GM23338 (cell line): ENCODE measurements at regions not wholly inside any gene's neighbourhood (a gene's known extent, or its start where the extent isn't known, plus 50 kb on each side); places are given as distances from the start of the nearest gene placed in this dataset.

Experiments
- ATAC-seq: fragments of 200-7000 bp; cut with Tn5 transposase; 3 replicates; pipeline ENCODE4 v1.9.1; 2020
- DNase-seq: peaks from one replicate; pipeline ENCODE4 v3.0.0-alpha.2; 2015; ENCODE audit warnings: low spot score
- H2AFZ ChIP-seq: fragments of 200-600 bp; sonication (generic); 2 replicates; pipeline ENCODE4 v1.8.0; 2016; ENCODE audit warnings: antibody characterized with exemption, mild to moderate bottlenecking, moderate library complexity
- H3F3A ChIP-seq: fragments of 200-600 bp; sonication (generic); replicated peaks from 2 replicates; pipeline ENCODE4 v1.8.0; 2017; ENCODE audit warnings: antibody characterized with exemption, mixed run types, low read depth
- H3K27ac ChIP-seq: fragments of 200-600 bp; sonication (generic); 2 replicates; pipeline ENCODE4 v1.6.1; 2016; ENCODE audit warnings: low read depth
- H3K27me3 ChIP-seq: fragments of 200-600 bp; sonication (generic); 2 replicates; pipeline ENCODE4 v1.8.0; 2016; ENCODE audit warnings: mild to moderate bottlenecking, mixed run types, moderate library complexity; ENCODE audit not compliant: insufficient read depth
- H3K36me3 ChIP-seq: fragments of 200-600 bp; sonication (generic); 2 replicates; pipeline ENCODE4 v1.8.0; 2016; ENCODE audit warnings: mild to moderate bottlenecking; ENCODE audit not compliant: insufficient read depth
- H3K4me1 ChIP-seq: fragments of 200-600 bp; sonication (generic); 2 replicates; pipeline ENCODE4 v1.8.0; 2016; ENCODE audit warnings: mild to moderate bottlenecking, moderate library complexity; ENCODE audit not compliant: insufficient read depth
- H3K4me2 ChIP-seq: fragments of 200-600 bp; sonication (generic); 2 replicates; pipeline ENCODE4 v1.7.1; 2017; ENCODE audit warnings: mixed run types
- H3K4me3 ChIP-seq: fragments of 200-600 bp; sonication (generic); 2 replicates; pipeline ENCODE4 v1.6.1; 2016; ENCODE audit warnings: mixed run types
- H3K79me2 ChIP-seq: fragments of 200-600 bp; sonication (generic); replicated peaks from 2 replicates; pipeline ENCODE4 v1.8.0; 2017; ENCODE audit warnings: mild to moderate bottlenecking; ENCODE audit not compliant: insufficient read depth
- H3K9me2 ChIP-seq: fragments of 200-600 bp; sonication (generic); 2 replicates; pipeline ENCODE4 v1.8.0; 2017; ENCODE audit not compliant: insufficient read depth
- H4K20me1 ChIP-seq: fragments of 200-600 bp; sonication (generic); replicated peaks from 2 replicates; pipeline ENCODE4 v1.8.0; 2017; ENCODE audit warnings: mild to moderate bottlenecking; ENCODE audit not compliant: insufficient read depth
- H3K27ac Mint-ChIP-seq: 2 replicates; pipeline ENCODE4 v1.8.0; 2020; ENCODE audit warnings: inconsistent platforms, mild to moderate bottlenecking, moderate library complexity, mixed read lengths
- H3K27me3 Mint-ChIP-seq: 3 replicates; pipeline ENCODE4 v1.8.0; 2022; ENCODE audit warnings: low read depth, mild to moderate bottlenecking, moderate library complexity, mixed read lengths, inconsistent platforms; ENCODE audit not compliant: insufficient read depth, poor library complexity
- H3K36me3 Mint-ChIP-seq: 3 replicates; pipeline ENCODE4 v1.8.0; 2021; ENCODE audit warnings: low read depth, mild to moderate bottlenecking, inconsistent platforms, moderate library complexity, mixed read lengths
- H3K4me1 Mint-ChIP-seq: 3 replicates; pipeline ENCODE4 v1.8.0; 2020; ENCODE audit warnings: mild to moderate bottlenecking, inconsistent platforms, mixed read lengths
- H3K4me3 Mint-ChIP-seq: 3 replicates; pipeline ENCODE4 v1.8.0; 2021; ENCODE audit warnings: moderate library complexity, mild to moderate bottlenecking, inconsistent platforms, mixed read lengths
- H3K9me3 Mint-ChIP-seq: 3 replicates; pipeline ENCODE4 v1.8.0; 2020; ENCODE audit warnings: moderate library complexity, mild to moderate bottlenecking, inconsistent platforms, mixed read lengths
- CREB1 ChIP-seq: fragments of 250-450 bp; sonication (Bioruptor Pico); IDR thresholded peaks from 2 replicates; pipeline ENCODE4 v1.5.0; 2020; ENCODE audit warnings: low read depth, mild to moderate bottlenecking, moderate library complexity
- EZH2 ChIP-seq: fragments of 200-600 bp; sonication (generic); IDR thresholded peaks from one replicate; pipeline ENCODE4 v1.8.0; 2017; ENCODE audit warnings: antibody characterized with exemption, mild to moderate bottlenecking, low read depth; ENCODE audit not compliant: unreplicated experiment
- EZH2phosphoT487 ChIP-seq: fragments of 200-600 bp; sonication (generic); IDR thresholded peaks from one replicate; pipeline ENCODE4 v1.8.1; 2018; ENCODE audit warnings: antibody characterized with exemption; ENCODE audit not compliant: unreplicated experiment
- JUNB ChIP-seq: IDR thresholded peaks from one replicate; pipeline ENCODE4 v1.6.1; 2016; ENCODE audit warnings: antibody characterized with exemption; ENCODE audit not compliant: unreplicated experiment
- NANOG ChIP-seq: IDR thresholded peaks from 2 replicates; pipeline ENCODE4 v1.6.1; 2016; ENCODE audit warnings: antibody characterized with exemption, borderline replicate concordance
- POLR2AphosphoS5 ChIP-seq: IDR thresholded peaks from 2 replicates; pipeline ENCODE4 v1.6.1; 2016; ENCODE audit warnings: antibody characterized with exemption, low read depth
- STAT1 ChIP-seq: IDR thresholded peaks from one replicate; pipeline ENCODE4 v1.6.1; 2016; ENCODE audit warnings: antibody characterized with exemption; ENCODE audit not compliant: unreplicated experiment
- ZNF114 ChIP-seq: fragments of 250-450 bp; sonication (Bioruptor Pico); IDR thresholded peaks from 2 replicates; pipeline ENCODE4 v1.5.0; 2020; ENCODE audit warnings: mild to moderate bottlenecking, moderate library complexity
- ZNF331 ChIP-seq: fragments of 250-450 bp; sonication (Bioruptor Pico); IDR thresholded peaks from 2 replicates; pipeline ENCODE4 v1.5.0; 2020; ENCODE audit warnings: low read depth, mild to moderate bottlenecking, moderate library complexity
- TF ChIP-seq, protein P1 (sequence below), 2 experiments: fragments of 200-600 bp in 1 of 2; sonication (generic) in 1 of 2; conservative IDR thresholded peaks; 2 replicates each; pipeline versions ENCODE4 v1.5.1 to v1.6.1; 2016 to 2017; ENCODE audit warnings: antibody characterized with exemption in 2 of 2, low read depth in 2 of 2, mild to moderate bottlenecking in 2 of 2, moderate library complexity in 1 of 2
- TF ChIP-seq, protein P2 (sequence below): IDR thresholded peaks from 2 replicates; pipeline ENCODE4 v1.6.1; 2016; ENCODE audit warnings: antibody characterized with exemption
- TF ChIP-seq, protein P3 (sequence below): fragments of 250-450 bp; sonication (Bioruptor Pico); IDR thresholded peaks from 2 replicates; pipeline ENCODE4 v1.5.0; 2020; ENCODE audit warnings: mild to moderate bottlenecking, moderate library complexity
- TF ChIP-seq, protein P4 (sequence below): IDR thresholded peaks from one replicate; pipeline ENCODE4 v1.6.1; 2018; ENCODE audit warnings: antibody characterized with exemption; ENCODE audit not compliant: unreplicated experiment

DNA sequence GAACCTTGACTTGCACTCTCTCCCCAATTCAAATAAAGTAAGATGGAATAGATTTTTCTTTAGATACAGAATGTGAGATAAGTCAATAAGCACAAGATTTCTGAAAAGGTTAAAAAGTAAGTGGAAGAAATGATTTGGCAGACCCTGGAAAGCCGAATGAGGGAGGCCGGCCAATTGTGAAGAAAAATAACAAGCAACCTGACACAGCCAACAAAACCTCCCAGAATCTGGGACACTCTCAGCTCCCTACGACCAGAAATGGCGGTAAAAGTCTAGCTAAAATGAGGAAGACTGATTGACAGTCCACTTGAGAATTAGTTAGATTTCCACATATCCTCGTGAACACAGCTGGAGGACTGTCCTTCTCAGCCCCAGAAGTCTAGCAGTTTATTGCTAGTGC, 85.4 kb downstream of the KLF12 start:
- Histone ChIP-seq H3K4me3 (no peak overlapping the region), H3K4me2 (no peak overlapping the region), H3K4me1 (no peaks in the 10 kb centered on the region), H3K27me3 (no peaks in the 10 kb centered on the region), H3K9me2 (no peaks in the 10 kb centered on the region), H3K36me3 (no peaks in the 10 kb centered on the region), H2AFZ (no peak overlapping the region), H3K27ac (no peak overlapping the region), H4K20me1 (no peaks in the 10 kb centered on the region), H3F3A (no peaks in the 10 kb centered on the region), H3K79me2 (peaks cover 18% of the 10 kb centered on the region; the same call in 1 of the 2 replicates)
- Mint-ChIP-seq H3K4me3 (no peak overlapping the region), H3K27me3 (no peaks in the 10 kb centered on the region), H3K4me1 (peaks cover 4% of the 10 kb centered on the region; the same call in 2 of the 3 replicates), H3K36me3 (peaks cover 5% of the 10 kb centered on the region; the same call in 2 of the 3 replicates), H3K9me3 (no peaks in the 10 kb centered on the region), H3K27ac (no peak overlapping the region)
- TF ChIP-seq JUNB (no peak), STAT1 (no peak), ZNF114 (CRISPR knock-in tag) (no peak), CREB1 (CRISPR knock-in tag) (no peak), EZH2 (no peak), POLR2AphosphoS5 (no peak), ZNF331 (no peak), EZH2phosphoT487 (no peak), NANOG (no peak)
- TF ChIP-seq, protein P1, sequence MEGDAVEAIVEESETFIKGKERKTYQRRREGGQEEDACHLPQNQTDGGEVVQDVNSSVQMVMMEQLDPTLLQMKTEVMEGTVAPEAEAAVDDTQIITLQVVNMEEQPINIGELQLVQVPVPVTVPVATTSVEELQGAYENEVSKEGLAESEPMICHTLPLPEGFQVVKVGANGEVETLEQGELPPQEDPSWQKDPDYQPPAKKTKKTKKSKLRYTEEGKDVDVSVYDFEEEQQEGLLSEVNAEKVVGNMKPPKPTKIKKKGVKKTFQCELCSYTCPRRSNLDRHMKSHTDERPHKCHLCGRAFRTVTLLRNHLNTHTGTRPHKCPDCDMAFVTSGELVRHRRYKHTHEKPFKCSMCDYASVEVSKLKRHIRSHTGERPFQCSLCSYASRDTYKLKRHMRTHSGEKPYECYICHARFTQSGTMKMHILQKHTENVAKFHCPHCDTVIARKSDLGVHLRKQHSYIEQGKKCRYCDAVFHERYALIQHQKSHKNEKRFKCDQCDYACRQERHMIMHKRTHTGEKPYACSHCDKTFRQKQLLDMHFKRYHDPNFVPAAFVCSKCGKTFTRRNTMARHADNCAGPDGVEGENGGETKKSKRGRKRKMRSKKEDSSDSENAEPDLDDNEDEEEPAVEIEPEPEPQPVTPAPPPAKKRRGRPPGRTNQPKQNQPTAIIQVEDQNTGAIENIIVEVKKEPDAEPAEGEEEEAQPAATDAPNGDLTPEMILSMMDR (conservative IDR thresholded peaks at IDR 0.05; ENCODE audit: low read depth in 2 of 2), result no peak
- TF ChIP-seq, protein P2, sequence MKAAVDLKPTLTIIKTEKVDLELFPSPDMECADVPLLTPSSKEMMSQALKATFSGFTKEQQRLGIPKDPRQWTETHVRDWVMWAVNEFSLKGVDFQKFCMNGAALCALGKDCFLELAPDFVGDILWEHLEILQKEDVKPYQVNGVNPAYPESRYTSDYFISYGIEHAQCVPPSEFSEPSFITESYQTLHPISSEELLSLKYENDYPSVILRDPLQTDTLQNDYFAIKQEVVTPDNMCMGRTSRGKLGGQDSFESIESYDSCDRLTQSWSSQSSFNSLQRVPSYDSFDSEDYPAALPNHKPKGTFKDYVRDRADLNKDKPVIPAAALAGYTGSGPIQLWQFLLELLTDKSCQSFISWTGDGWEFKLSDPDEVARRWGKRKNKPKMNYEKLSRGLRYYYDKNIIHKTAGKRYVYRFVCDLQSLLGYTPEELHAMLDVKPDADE, result no peak
- TF ChIP-seq, protein P3, sequence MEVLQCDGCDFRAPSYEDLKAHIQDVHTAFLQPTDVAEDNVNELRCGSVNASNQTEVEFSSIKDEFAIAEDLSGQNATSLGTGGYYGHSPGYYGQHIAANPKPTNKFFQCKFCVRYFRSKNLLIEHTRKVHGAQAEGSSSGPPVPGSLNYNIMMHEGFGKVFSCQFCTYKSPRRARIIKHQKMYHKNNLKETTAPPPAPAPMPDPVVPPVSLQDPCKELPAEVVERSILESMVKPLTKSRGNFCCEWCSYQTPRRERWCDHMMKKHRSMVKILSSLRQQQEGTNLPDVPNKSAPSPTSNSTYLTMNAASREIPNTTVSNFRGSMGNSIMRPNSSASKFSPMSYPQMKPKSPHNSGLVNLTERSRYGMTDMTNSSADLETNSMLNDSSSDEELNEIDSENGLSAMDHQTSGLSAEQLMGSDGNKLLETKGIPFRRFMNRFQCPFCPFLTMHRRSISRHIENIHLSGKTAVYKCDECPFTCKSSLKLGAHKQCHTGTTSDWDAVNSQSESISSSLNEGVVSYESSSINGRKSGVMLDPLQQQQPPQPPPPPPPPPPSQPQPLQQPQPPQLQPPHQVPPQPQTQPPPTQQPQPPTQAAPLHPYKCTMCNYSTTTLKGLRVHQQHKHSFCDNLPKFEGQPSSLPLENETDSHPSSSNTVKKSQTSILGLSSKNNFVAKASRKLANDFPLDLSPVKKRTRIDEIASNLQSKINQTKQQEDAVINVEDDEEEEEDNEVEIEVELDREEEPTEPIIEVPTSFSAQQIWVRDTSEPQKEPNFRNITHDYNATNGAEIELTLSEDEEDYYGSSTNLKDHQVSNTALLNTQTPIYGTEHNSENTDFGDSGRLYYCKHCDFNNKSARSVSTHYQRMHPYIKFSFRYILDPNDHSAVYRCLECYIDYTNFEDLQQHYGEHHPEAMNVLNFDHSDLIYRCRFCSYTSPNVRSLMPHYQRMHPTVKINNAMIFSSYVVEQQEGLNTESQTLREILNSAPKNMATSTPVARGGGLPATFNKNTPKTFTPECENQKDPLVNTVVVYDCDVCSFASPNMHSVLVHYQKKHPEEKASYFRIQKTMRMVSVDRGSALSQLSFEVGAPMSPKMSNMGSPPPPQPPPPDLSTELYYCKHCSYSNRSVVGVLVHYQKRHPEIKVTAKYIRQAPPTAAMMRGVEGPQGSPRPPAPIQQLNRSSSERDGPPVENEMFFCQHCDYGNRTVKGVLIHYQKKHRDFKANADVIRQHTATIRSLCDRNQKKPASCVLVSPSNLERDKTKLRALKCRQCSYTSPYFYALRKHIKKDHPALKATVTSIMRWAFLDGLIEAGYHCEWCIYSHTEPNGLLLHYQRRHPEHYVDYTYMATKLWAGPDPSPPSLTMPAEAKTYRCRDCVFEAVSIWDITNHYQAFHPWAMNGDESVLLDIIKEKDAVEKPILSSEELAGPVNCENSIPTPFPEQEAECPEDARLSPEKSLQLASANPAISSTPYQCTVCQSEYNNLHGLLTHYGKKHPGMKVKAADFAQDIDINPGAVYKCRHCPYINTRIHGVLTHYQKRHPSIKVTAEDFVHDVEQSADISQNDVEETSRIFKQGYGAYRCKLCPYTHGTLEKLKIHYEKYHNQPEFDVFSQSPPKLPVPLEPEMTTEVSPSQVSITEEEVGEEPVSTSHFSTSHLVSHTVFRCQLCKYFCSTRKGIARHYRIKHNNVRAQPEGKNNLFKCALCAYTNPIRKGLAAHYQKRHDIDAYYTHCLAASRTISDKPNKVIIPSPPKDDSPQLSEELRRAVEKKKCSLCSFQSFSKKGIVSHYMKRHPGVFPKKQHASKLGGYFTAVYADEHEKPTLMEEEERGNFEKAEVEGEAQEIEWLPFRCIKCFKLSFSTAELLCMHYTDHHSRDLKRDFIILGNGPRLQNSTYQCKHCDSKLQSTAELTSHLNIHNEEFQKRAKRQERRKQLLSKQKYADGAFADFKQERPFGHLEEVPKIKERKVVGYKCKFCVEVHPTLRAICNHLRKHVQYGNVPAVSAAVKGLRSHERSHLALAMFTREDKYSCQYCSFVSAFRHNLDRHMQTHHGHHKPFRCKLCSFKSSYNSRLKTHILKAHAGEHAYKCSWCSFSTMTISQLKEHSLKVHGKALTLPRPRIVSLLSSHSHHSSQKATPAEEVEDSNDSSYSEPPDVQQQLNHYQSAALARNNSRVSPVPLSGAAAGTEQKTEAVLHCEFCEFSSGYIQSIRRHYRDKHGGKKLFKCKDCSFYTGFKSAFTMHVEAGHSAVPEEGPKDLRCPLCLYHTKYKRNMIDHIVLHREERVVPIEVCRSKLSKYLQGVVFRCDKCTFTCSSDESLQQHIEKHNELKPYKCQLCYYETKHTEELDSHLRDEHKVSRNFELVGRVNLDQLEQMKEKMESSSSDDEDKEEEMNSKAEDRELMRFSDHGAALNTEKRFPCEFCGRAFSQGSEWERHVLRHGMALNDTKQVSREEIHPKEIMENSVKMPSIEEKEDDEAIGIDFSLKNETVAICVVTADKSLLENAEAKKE (CRISPR knock-in tag), result no peak
- TF ChIP-seq, protein P4, sequence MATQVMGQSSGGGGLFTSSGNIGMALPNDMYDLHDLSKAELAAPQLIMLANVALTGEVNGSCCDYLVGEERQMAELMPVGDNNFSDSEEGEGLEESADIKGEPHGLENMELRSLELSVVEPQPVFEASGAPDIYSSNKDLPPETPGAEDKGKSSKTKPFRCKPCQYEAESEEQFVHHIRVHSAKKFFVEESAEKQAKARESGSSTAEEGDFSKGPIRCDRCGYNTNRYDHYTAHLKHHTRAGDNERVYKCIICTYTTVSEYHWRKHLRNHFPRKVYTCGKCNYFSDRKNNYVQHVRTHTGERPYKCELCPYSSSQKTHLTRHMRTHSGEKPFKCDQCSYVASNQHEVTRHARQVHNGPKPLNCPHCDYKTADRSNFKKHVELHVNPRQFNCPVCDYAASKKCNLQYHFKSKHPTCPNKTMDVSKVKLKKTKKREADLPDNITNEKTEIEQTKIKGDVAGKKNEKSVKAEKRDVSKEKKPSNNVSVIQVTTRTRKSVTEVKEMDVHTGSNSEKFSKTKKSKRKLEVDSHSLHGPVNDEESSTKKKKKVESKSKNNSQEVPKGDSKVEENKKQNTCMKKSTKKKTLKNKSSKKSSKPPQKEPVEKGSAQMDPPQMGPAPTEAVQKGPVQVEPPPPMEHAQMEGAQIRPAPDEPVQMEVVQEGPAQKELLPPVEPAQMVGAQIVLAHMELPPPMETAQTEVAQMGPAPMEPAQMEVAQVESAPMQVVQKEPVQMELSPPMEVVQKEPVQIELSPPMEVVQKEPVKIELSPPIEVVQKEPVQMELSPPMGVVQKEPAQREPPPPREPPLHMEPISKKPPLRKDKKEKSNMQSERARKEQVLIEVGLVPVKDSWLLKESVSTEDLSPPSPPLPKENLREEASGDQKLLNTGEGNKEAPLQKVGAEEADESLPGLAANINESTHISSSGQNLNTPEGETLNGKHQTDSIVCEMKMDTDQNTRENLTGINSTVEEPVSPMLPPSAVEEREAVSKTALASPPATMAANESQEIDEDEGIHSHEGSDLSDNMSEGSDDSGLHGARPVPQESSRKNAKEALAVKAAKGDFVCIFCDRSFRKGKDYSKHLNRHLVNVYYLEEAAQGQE, result no peak
- no peak for ATAC-seq
- no peak for DNase-seq
